ENCODE measurements at regions not wholly inside any gene's neighbourhood (a gene's known extent, or its start where the extent isn't known, plus 50 kb on each side); places are given as distances from the start of the nearest gene placed in this dataset.

- Histone ChIP-seq H3K4me3 (ENCODE audit: low read depth, low read length) (no peak overlapping the region), H3K27ac (peak overlapping the region; percentile 5), H3K36me3 (replicated peaks) (no peaks in the 10 kb centered on the region), H3K27me3 (replicated peaks) (no peaks in the 10 kb centered on the region)
- no peak for TF ChIP-seq CTCF (IDR thresholded peaks at IDR 0.05; ENCODE audit: low read depth, low read length, missing control alignments)
- in situ Hi-C loops (cut with HindIII; ENCODE audit: low pct_ligation_motif_present, low sequenced_read_pairs) = no loop called here
- no peak for DNase-seq
Measured at GRCh38 chr1:207217778-207218511, 103.5 kb upstream of the CD55 start.

- H3K27ac ChIP-seq = peak overlapping the region; percentile 5
- H3K4me3 ChIP-seq (ENCODE audit: low read depth, low read length) = no peak overlapping the region
- H3K27me3 ChIP-seq (replicated peaks) = no peaks in the 10 kb centered on the region
- DNase-seq = no peak
- H3K36me3 ChIP-seq (replicated peaks) = no peaks in the 10 kb centered on the region
- in situ Hi-C loops (cut with HindIII; ENCODE audit: low pct_ligation_motif_present, low sequenced_read_pairs) = no loop called here
- TF ChIP-seq CTCF (IDR thresholded peaks at IDR 0.05; ENCODE audit: low read depth, low read length, missing control alignments) = no peak
Measured at GRCh38 chr1:207218512-207219362, 102.7 kb upstream of the CD55 start.

- DNase-seq = no peak
- H3K27me3 ChIP-seq (replicated peaks) = no peaks in the 10 kb centered on the region
- in situ Hi-C loops (cut with HindIII; ENCODE audit: low pct_ligation_motif_present, low sequenced_read_pairs) = no loop called here
- no peak overlapping the region for H3K4me3 ChIP-seq (ENCODE audit: low read depth, low read length)
- no peaks in the 10 kb centered on the region for H3K36me3 ChIP-seq (replicated peaks)
- no peak for TF ChIP-seq CTCF (IDR thresholded peaks at IDR 0.05; ENCODE audit: low read depth, low read length, missing control alignments)
- H3K27ac ChIP-seq = no peak overlapping the region
Measured at GRCh38 chr1:207219979-207220889, 101.2 kb upstream of the CD55 start.

- no peak overlapping the region for H3K27ac ChIP-seq
- no peaks in the 10 kb centered on the region for H3K36me3 ChIP-seq (replicated peaks)
- DNase-seq = no peak
- no peak overlapping the region for H3K4me3 ChIP-seq (ENCODE audit: low read depth, low read length)
- no peak for TF ChIP-seq CTCF (IDR thresholded peaks at IDR 0.05; ENCODE audit: low read depth, low read length, missing control alignments)
- in situ Hi-C loops (cut with HindIII; ENCODE audit: low pct_ligation_motif_present, low sequenced_read_pairs) = no loop called here
- no peaks in the 10 kb centered on the region for H3K27me3 ChIP-seq (replicated peaks)
Measured at GRCh38 chr1:207221934-207222351, 99.5 kb upstream of the CD55 start.

GRCh38 chr1:207223162-207223561 lies 98.3 kb upstream of the CD55 start:
- in situ Hi-C loops (cut with HindIII; ENCODE audit: low pct_ligation_motif_present, low sequenced_read_pairs) = no loop called here
- no peak overlapping the region for H3K4me3 ChIP-seq (ENCODE audit: low read depth, low read length)
- no peak for DNase-seq
- no peak overlapping the region for H3K27ac ChIP-seq
- H3K27me3 ChIP-seq (replicated peaks) = no peaks in the 10 kb centered on the region
- no peaks in the 10 kb centered on the region for H3K36me3 ChIP-seq (replicated peaks)
- no peak for TF ChIP-seq CTCF (IDR thresholded peaks at IDR 0.05; ENCODE audit: low read depth, low read length, missing control alignments)

All from brain microvascular endothelial cell (primary cell).